ENCODE measurements at regions not wholly inside any gene's neighbourhood (a gene's known extent, or its start where the extent isn't known, plus 50 kb on each side); places are given as distances from the start of the nearest gene placed in this dataset.

DNA sequence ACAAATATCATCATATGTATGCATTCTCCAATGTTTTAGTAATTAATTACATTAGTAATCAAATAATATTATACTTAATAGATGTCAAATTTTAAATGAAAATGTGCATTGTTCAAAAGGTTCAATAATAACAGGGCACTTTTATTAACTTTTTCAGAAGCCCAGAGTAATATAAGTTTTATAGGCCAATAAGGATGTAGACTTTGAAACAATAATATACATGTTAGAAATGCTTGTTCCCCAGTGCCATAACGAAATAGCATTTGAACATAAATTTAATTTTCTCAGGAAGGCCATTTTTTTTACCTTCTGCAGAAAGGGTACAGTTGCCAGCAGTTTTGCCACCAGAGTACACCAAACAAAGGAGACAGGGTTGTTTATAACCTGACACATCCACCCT, 1133.9 kb upstream of the LRRTM3 start (continued):
- TF ChIP-seq LCORL (IDR thresholded peaks at IDR 0.05) = no peak
- no peak for TF ChIP-seq LCORL (CRISPR knock-in tag; IDR thresholded peaks at IDR 0.05)

GRCh38 chr10:65793738-65794425, 1132.0 kb upstream of the LRRTM3 start:
- ATAC-seq (no peak), FAIRE-seq (no peak), DNase-seq (ENCODE audit: low spot score) (no peak)
- H3K4me1 ChIP-seq (ENCODE audit: insufficient read depth, low read length) = no peaks in the 10 kb centered on the region
- TF ChIP-seq ZNF180 (CRISPR knock-in tag; IDR thresholded peaks at IDR 0.05; ENCODE audit: borderline replicate concordance, low read depth) (no peak), ZNF432 (CRISPR knock-in tag; IDR thresholded peaks at IDR 0.05; ENCODE audit: borderline replicate concordance) (no peak), ATM (IDR thresholded peaks at IDR 0.05; ENCODE audit: borderline replicate concordance) (no peak), MNT (IDR thresholded peaks at IDR 0.05) (no peak), ATF7-NPFF (CRISPR knock-in tag; IDR thresholded peaks at IDR 0.05; ENCODE audit: low read depth) (no peak), ZNF263 (CRISPR knock-in tag; IDR thresholded peaks at IDR 0.05) (no peak), JDP2 (CRISPR knock-in tag; IDR thresholded peaks at IDR 0.05; ENCODE audit: borderline replicate concordance) (no peak), ZNF484 (CRISPR knock-in tag; IDR thresholded peaks at IDR 0.05; ENCODE audit: borderline replicate concordance, low read depth) (no peak), NFE2L2 (IDR thresholded peaks at IDR 0.05; ENCODE audit: low read length) (no peak), ZNF224 (CRISPR knock-in tag; IDR thresholded peaks at IDR 0.05) (no peak), ZNF3 (CRISPR knock-in tag; IDR thresholded peaks at IDR 0.05) (no peak), ZNF839 (CRISPR knock-in tag; IDR thresholded peaks at IDR 0.05; ENCODE audit: borderline replicate concordance) (no peak), ZNF704 (CRISPR knock-in tag; IDR thresholded peaks at IDR 0.05; ENCODE audit: borderline replicate concordance) (no peak), IRF2 (CRISPR knock-in tag; IDR thresholded peaks at IDR 0.05) (no peak)
- TF ChIP-seq, protein P1, sequence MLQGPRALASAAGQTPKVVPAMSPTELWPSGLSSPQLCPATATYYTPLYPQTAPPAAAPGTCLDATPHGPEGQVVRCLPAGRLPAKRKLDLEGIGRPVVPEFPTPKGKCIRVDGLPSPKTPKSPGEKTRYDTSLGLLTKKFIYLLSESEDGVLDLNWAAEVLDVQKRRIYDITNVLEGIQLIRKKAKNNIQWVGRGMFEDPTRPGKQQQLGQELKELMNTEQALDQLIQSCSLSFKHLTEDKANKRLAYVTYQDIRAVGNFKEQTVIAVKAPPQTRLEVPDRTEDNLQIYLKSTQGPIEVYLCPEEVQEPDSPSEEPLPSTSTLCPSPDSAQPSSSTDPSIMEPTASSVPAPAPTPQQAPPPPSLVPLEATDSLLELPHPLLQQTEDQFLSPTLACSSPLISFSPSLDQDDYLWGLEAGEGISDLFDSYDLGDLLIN (CRISPR knock-in tag; IDR thresholded peaks at IDR 0.05; ENCODE audit: borderline replicate concordance) = no peak
- TF ChIP-seq, protein P2, sequence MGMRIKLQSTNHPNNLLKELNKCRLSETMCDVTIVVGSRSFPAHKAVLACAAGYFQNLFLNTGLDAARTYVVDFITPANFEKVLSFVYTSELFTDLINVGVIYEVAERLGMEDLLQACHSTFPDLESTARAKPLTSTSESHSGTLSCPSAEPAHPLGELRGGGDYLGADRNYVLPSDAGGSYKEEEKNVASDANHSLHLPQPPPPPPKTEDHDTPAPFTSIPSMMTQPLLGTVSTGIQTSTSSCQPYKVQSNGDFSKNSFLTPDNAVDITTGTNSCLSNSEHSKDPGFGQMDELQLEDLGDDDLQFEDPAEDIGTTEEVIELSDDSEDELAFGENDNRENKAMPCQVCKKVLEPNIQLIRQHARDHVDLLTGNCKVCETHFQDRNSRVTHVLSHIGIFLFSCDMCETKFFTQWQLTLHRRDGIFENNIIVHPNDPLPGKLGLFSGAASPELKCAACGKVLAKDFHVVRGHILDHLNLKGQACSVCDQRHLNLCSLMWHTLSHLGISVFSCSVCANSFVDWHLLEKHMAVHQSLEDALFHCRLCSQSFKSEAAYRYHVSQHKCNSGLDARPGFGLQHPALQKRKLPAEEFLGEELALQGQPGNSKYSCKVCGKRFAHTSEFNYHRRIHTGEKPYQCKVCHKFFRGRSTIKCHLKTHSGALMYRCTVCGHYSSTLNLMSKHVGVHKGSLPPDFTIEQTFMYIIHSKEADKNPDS (CRISPR knock-in tag; IDR thresholded peaks at IDR 0.05) = no peak
- TF ChIP-seq, protein P3, sequence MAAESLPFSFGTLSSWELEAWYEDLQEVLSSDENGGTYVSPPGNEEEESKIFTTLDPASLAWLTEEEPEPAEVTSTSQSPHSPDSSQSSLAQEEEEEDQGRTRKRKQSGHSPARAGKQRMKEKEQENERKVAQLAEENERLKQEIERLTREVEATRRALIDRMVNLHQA (CRISPR knock-in tag; IDR thresholded peaks at IDR 0.05) = no peak
- H4K20me1 ChIP-seq (ENCODE audit: insufficient read depth, low read length) = no peaks in the 10 kb centered on the region
- WGBS (ENCODE audit: low lambda C conversion rate) = 26% methylated on average over 4 of the region's 4 CpGs
- no TSS peak for BruUV-seq (replicated peaks)
- H3K4me3 ChIP-seq (replicated peaks in 1 of 3; ENCODE audit: insufficient read depth in 1 of 3, low read depth in 2 of 3, low read length in 3 of 3) = no peak overlapping the region
- no peaks in the 10 kb centered on the region for H3K79me2 ChIP-seq (ENCODE audit: insufficient read depth, low read length)
- ChIA-PET CTCF (ENCODE audit: low intra/inter-chr PET ratio, low total read pairs) (no interaction called here), POLR2A (no interaction called here)
- no peaks in the 10 kb centered on the region for H3K9me3 ChIP-seq (ENCODE audit: low read length)
- H3K4me2 ChIP-seq (ENCODE audit: low read depth, low read length) = no peak overlapping the region
- intact Hi-C loops (cut with micrococcal nuclease; ENCODE audit: unreplicated experiment) = no loop called here
- no peaks in the 10 kb centered on the region; a peak in 1 of 5 replicates for H3K27me3 ChIP-seq (ENCODE audit: control insufficient read depth in 1 of 2, insufficient read depth in 2 of 2, low read length in 2 of 2)
- in situ Hi-C loops (cut with HindIII; ENCODE audit: extremely low pct_ligation_motif_present, low pct_unique_long_range_greater_than_20kb) = no loop called here
- no peak overlapping the region for H3K9ac ChIP-seq (ENCODE audit: insufficient read depth, low read depth, low read length)
- H3K27ac ChIP-seq (ENCODE audit: extremely low read length, insufficient read depth, low read length) = no peak overlapping the region
- H2AFZ ChIP-seq (ENCODE audit: low read length) = no peak overlapping the region
- no peaks in the 10 kb centered on the region for H3K36me3 ChIP-seq (replicated peaks in 1 of 2; ENCODE audit: control insufficient read depth in 1 of 2, insufficient read depth in 2 of 2, low read length in 2 of 2)

Data from HepG2 (cell line).